ENCODE measurements at regions not wholly inside any gene's neighbourhood (a gene's known extent, or its start where the extent isn't known, plus 50 kb on each side); places are given as distances from the start of the nearest gene placed in this dataset.
"Not testable (repeated sequence)": the region's sequence is repeated elsewhere in the genome, so short reads cannot be mapped to it uniquely, and the experiment has no call there.

DNA sequence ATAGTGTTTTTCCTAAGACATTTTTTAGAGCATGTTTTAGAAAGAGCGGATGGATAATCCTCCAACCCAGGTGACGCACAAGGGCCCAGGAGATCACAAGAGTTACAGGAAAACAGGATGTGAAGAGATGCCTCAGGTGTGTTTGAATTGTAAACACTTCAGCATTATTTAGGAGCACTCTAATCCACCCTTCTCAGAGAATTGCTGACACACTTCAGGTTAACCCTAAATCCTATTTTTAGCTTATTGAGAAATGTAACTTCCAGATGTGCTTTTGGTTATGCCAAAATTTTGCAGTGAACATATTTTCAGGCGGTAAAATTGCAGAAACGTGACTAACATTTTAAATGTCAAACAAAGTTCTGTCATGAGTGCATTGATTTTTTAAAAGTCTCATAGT is 755.4 kb upstream of the CTNND2 start:
- Histone ChIP-seq H3K27ac (ENCODE audit: low read depth, low read length, poor library complexity, severe bottlenecking) (no peak overlapping the region), H2AFZ (ENCODE audit: low read length) (no peak overlapping the region), H3K9me3 (ENCODE audit: low read length) (no peaks in the 10 kb centered on the region; the same call in 1 of the 2 replicates), H3K9me2 (ENCODE audit: insufficient read depth, low read length) (no peaks in the 10 kb centered on the region), H3K4me1 (ENCODE audit: insufficient read depth, low read length, poor library complexity, severe bottlenecking) (no peaks in the 10 kb centered on the region), H3K4me2 (ENCODE audit: low read length) (no peak overlapping the region), H4K20me1 (ENCODE audit: insufficient read depth, low read length) (no peaks in the 10 kb centered on the region), H3K4me3 (ENCODE audit: low read depth, low read length, poor library complexity, severe bottlenecking) (no peak overlapping the region), H3K36me3 (ENCODE audit: insufficient read depth, low read length) (no peaks in the 10 kb centered on the region), H3K79me2 (ENCODE audit: insufficient read depth, low read depth, low read length) (no peaks in the 10 kb centered on the region)
- ChIA-PET POLR2A (no interaction called here), CTCF (ENCODE audit: unreplicated experiment) (no interaction called here)
- intact Hi-C loops (cut with micrococcal nuclease; ENCODE audit: unreplicated experiment), result no loop called here
- no peak for DNase-seq (ENCODE audit: low spot score)
- no peak for TF ChIP-seq EZH2phosphoT487 (IDR thresholded peaks at IDR 0.05; ENCODE audit: borderline replicate concordance, low read depth, low read length)
- TF ChIP-seq, protein P1, sequence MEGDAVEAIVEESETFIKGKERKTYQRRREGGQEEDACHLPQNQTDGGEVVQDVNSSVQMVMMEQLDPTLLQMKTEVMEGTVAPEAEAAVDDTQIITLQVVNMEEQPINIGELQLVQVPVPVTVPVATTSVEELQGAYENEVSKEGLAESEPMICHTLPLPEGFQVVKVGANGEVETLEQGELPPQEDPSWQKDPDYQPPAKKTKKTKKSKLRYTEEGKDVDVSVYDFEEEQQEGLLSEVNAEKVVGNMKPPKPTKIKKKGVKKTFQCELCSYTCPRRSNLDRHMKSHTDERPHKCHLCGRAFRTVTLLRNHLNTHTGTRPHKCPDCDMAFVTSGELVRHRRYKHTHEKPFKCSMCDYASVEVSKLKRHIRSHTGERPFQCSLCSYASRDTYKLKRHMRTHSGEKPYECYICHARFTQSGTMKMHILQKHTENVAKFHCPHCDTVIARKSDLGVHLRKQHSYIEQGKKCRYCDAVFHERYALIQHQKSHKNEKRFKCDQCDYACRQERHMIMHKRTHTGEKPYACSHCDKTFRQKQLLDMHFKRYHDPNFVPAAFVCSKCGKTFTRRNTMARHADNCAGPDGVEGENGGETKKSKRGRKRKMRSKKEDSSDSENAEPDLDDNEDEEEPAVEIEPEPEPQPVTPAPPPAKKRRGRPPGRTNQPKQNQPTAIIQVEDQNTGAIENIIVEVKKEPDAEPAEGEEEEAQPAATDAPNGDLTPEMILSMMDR (conservative IDR thresholded peaks at IDR 0.05; ENCODE audit: low read length), result no peak
- no TSS peak for BruUV-seq (replicated peaks)

DNA sequence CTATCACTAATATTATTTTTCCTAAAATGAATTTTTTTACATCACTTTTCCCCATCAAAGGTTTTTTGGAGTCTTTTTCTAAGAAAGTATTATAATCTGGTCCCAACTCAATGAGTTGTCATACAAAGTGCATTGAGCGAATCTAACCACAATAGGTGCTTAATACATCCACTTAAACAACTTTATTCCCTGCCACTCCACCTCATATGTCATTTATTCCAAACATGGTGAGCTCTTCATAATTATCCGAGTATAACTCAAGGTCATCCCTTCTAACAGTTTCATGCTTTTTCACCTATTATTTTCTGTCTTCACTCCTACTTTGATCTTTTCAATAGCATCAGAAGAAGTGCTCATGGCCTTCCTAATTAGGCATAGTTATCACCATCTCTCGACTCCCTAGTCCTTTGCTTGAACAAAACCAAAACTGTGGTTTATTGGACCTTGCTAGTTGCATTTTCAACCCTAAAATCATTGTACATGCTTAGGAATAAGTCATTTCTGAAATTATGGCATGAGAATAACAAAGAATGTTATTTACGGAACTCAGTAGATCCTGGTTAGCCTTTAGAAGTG is 754.7 kb upstream of the CTNND2 start:
- Histone ChIP-seq H3K9me3 (ENCODE audit: low read length) (no peaks in the 10 kb centered on the region; the same call in 1 of the 2 replicates), H4K20me1 (ENCODE audit: insufficient read depth, low read length) (no peaks in the 10 kb centered on the region), H2AFZ (ENCODE audit: low read length) (no peak overlapping the region), H3K79me2 (ENCODE audit: insufficient read depth, low read depth, low read length) (no peaks in the 10 kb centered on the region), H3K27ac (ENCODE audit: low read depth, low read length, poor library complexity, severe bottlenecking) (no peak overlapping the region), H3K9me2 (ENCODE audit: insufficient read depth, low read length) (no peaks in the 10 kb centered on the region), H3K4me2 (ENCODE audit: low read length) (no peak overlapping the region), H3K4me1 (ENCODE audit: insufficient read depth, low read length, poor library complexity, severe bottlenecking) (no peaks in the 10 kb centered on the region), H3K4me3 (ENCODE audit: low read depth, low read length, poor library complexity, severe bottlenecking) (no peak overlapping the region), H3K36me3 (ENCODE audit: insufficient read depth, low read length) (no peaks in the 10 kb centered on the region)
- intact Hi-C loops (cut with micrococcal nuclease; ENCODE audit: unreplicated experiment), result no loop called here
- DNase-seq (ENCODE audit: low spot score), result no peak
- POLR2A ChIA-PET, result no interaction called here
- CTCF ChIA-PET (ENCODE audit: unreplicated experiment), result no interaction called here
- no TSS peak for BruUV-seq (replicated peaks)
- TF ChIP-seq, protein P1 (conservative IDR thresholded peaks at IDR 0.05; ENCODE audit: low read length), result no peak
- TF ChIP-seq EZH2phosphoT487 (IDR thresholded peaks at IDR 0.05; ENCODE audit: borderline replicate concordance, low read depth, low read length), result no peak

DNA sequence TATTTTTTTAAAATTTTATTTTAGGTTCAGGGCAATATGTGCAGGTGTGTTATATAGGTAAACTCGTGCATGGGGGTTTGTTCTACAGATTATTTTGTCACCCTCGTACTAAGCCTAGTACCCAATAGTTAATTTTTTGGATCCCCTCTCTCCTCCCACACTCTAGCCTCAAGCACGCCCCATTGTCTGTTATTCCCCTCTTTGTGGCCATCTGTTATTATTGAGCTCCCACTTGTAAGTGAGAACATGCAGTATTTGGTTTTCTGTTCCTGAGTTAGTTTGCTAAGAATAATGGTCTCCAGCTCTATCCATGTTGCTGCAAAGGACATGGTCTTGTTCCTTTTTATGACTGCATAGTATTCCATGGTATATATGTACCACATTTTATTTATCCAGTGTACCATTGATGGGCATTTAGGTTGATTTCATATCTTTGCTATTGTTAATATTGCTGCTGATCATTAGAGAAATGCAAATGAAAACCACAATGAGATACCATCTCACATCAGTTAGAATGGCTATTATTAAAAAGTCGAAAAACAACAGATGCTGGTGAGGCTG is 753.7 kb upstream of the CTNND2 start:
- H3K4me1 ChIP-seq (ENCODE audit: insufficient read depth, low read length, poor library complexity, severe bottlenecking); intact Hi-C loops (cut with micrococcal nuclease; ENCODE audit: unreplicated experiment); H3K9me2 ChIP-seq (ENCODE audit: insufficient read depth, low read length); DNase-seq (ENCODE audit: low spot score); H4K20me1 ChIP-seq (ENCODE audit: insufficient read depth, low read length); BruUV-seq (replicated peaks); POLR2A ChIA-PET; H3K4me3 ChIP-seq (ENCODE audit: low read depth, low read length, poor library complexity, severe bottlenecking); H3K27ac ChIP-seq (ENCODE audit: low read depth, low read length, poor library complexity, severe bottlenecking); H2AFZ ChIP-seq (ENCODE audit: low read length); H3K4me2 ChIP-seq (ENCODE audit: low read length); H3K9me3 ChIP-seq (ENCODE audit: low read length); H3K79me2 ChIP-seq (ENCODE audit: insufficient read depth, low read depth, low read length); H3K36me3 ChIP-seq (ENCODE audit: insufficient read depth, low read length); CTCF ChIA-PET (ENCODE audit: unreplicated experiment): not testable (repeated sequence)
